ENCODE measurements at regions not wholly inside any gene's neighbourhood (a gene's known extent, or its start where the extent isn't known, plus 50 kb on each side); places are given as distances from the start of the nearest gene placed in this dataset.

- DNase-seq (ENCODE audit: low spot score) (no peak), FAIRE-seq (no peak), ATAC-seq (no peak)
- no TSS peak for BruUV-seq (replicated peaks)
- H3K36me3 ChIP-seq (replicated peaks in 1 of 2; ENCODE audit: control insufficient read depth in 1 of 2, insufficient read depth in 2 of 2, low read length in 2 of 2): no peaks in the 10 kb centered on the region
- TF ChIP-seq PRDM10 (CRISPR knock-in tag; IDR thresholded peaks at IDR 0.05; ENCODE audit: low read depth): no peak
- no peak for TF ChIP-seq ZNF280B (CRISPR knock-in tag; IDR thresholded peaks at IDR 0.05; ENCODE audit: borderline replicate concordance)
- TF ChIP-seq ZNF670 (CRISPR knock-in tag; IDR thresholded peaks at IDR 0.05; ENCODE audit: borderline replicate concordance): no peak
- no peak for TF ChIP-seq MIER3 (CRISPR knock-in tag; IDR thresholded peaks at IDR 0.05; ENCODE audit: borderline replicate concordance)
- TF ChIP-seq FIP1L1 (IDR thresholded peaks at IDR 0.05; ENCODE audit: borderline replicate concordance, insufficient read depth, low read depth, low read length): no peak
- no peak for TF ChIP-seq ZNF784 (CRISPR knock-in tag; IDR thresholded peaks at IDR 0.05; ENCODE audit: borderline replicate concordance)
- no peak for TF ChIP-seq CEBPB (IDR thresholded peaks at IDR 0.05; ENCODE audit: borderline replicate concordance, low read depth, low read length)
- TF ChIP-seq NBN (conservative IDR thresholded peaks at IDR 0.05): no peak
- no peak for TF ChIP-seq PRMT3 (CRISPR knock-in tag; IDR thresholded peaks at IDR 0.05; ENCODE audit: borderline replicate concordance, low read depth)
- TF ChIP-seq NONO (IDR thresholded peaks at IDR 0.05): no peak
- no peak for TF ChIP-seq NONO (CRISPR knock-in tag; conservative IDR thresholded peaks at IDR 0.05)
- no peak for TF ChIP-seq ATM (IDR thresholded peaks at IDR 0.05; ENCODE audit: borderline replicate concordance)
- TF ChIP-seq DDIT3 (CRISPR knock-in tag; IDR thresholded peaks at IDR 0.05): no peak
- no peak for TF ChIP-seq ZNF234 (CRISPR knock-in tag; conservative IDR thresholded peaks at IDR 0.05)
- no peak for TF ChIP-seq AKAP8 (CRISPR knock-in tag; IDR thresholded peaks at IDR 0.05)
- no peak for TF ChIP-seq HDAC2 (CRISPR knock-in tag; IDR thresholded peaks at IDR 0.05)
- H2AFZ ChIP-seq (ENCODE audit: low read length): no peak overlapping the region
- POLR2A ChIA-PET: no interaction called here
- no peak overlapping the region for H3K9ac ChIP-seq (ENCODE audit: insufficient read depth, low read depth, low read length)
- H3K4me1 ChIP-seq (ENCODE audit: insufficient read depth, low read length): peaks cover 66% of the 10 kb centered on the region
- H3K79me2 ChIP-seq (ENCODE audit: insufficient read depth, low read length): no peaks in the 10 kb centered on the region
- no peak overlapping the region for H3K27ac ChIP-seq (ENCODE audit: extremely low read length, insufficient read depth, low read length)
- no peak overlapping the region for H3K4me3 ChIP-seq (replicated peaks in 1 of 3; ENCODE audit: insufficient read depth in 1 of 3, low read depth in 2 of 3, low read length in 3 of 3)
- in situ Hi-C loops (cut with HindIII; ENCODE audit: extremely low pct_ligation_motif_present, low pct_unique_long_range_greater_than_20kb): no loop called here
- WGBS (ENCODE audit: low lambda C conversion rate): 79% methylated on average over 7 of the region's 7 CpGs
- no peaks in the 10 kb centered on the region for H4K20me1 ChIP-seq (ENCODE audit: insufficient read depth, low read length)
- H3K27me3 ChIP-seq (ENCODE audit: control insufficient read depth in 1 of 2, insufficient read depth in 2 of 2, low read length in 2 of 2): no peaks in the 10 kb centered on the region
- H3K9me3 ChIP-seq (ENCODE audit: low read length): peaks cover 6% of the 10 kb centered on the region; the same call in 1 of the 2 replicates
- CTCF ChIA-PET (ENCODE audit: low intra/inter-chr PET ratio, low total read pairs): no interaction called here
- H3K4me2 ChIP-seq (ENCODE audit: low read depth, low read length): no peak overlapping the region
- intact Hi-C loops (cut with micrococcal nuclease; ENCODE audit: unreplicated experiment): loop anchor here (5.0 kb wide), 1 partner anchor 325 kb away; no protein-coding TSS in a partner anchor
Measured at GRCh38 chr15:39451871-39452270, 129.0 kb upstream of the THBS1 start.
